Gastroesophageal sphincter (tissue), 4 donors: ENCODE measurements at regions not wholly inside any gene's neighbourhood (a gene's known extent, or its start where the extent isn't known, plus 50 kb on each side); places are given as distances from the start of the nearest gene placed in this dataset.

Experiments
- ATAC-seq: fragments of 150-250 bp; one replicate; pipeline ENCODE4 v1.9.1; 2016; ENCODE audit warnings: mild to moderate bottlenecking, moderate library complexity
- H3K27ac ChIP-seq, 4 donors: fragments of 200-600 bp; sonication (generic) in 3 of 4; 1 replicate in 3 of 4; 2 replicates in 1 of 4; pipeline ENCODE4 v1.5.1; 2016 to 2019
- H3K27me3 ChIP-seq: fragments of 200-600 bp; sonication (generic); one replicate; pipeline ENCODE4 v1.5.1; 2019
- H3K36me3 ChIP-seq, 2 donors: fragments of 200-600 bp; sonication (generic); one replicate each; pipeline ENCODE4 v1.5.1; 2019; ENCODE audit warnings: control low read depth in 1 of 2
- H3K4me1 ChIP-seq, 3 donors: fragments of 200-600 bp; sonication (generic); 1 replicate in 2 of 3; 2 replicates in 1 of 3; pipeline ENCODE4 v1.5.1; 2016 to 2019; ENCODE audit warnings: control low read depth in 2 of 3
- H3K4me3 ChIP-seq, 2 donors: fragments of 200-600 bp; sonication (generic); one replicate each; pipeline ENCODE4 v1.5.1; 2019; ENCODE audit warnings: mild to moderate bottlenecking in 1 of 2, moderate library complexity in 1 of 2
- H3K9me3 ChIP-seq, 3 donors: fragments of 200-600 bp; sonication (generic); one replicate each; pipeline ENCODE4 v1.5.1; 2017 to 2019; ENCODE audit warnings: control low read depth in 2 of 3
- CTCF ChIP-seq, 4 experiments: fragments of 200-600 bp in 2 of 4; fragments of 450-650 bp in 2 of 4; sonication (generic) in 1 of 4; IDR thresholded peaks; one replicate each; pipeline ENCODE4 v1.5.1; 2017 to 2019; ENCODE audit warnings: antibody characterized with exemption in 4 of 4, mild to moderate bottlenecking in 2 of 4, moderate library complexity in 2 of 4
- EP300 ChIP-seq: sonication (generic); formaldehyde crosslinking; IDR thresholded peaks from one replicate; pipeline ENCODE4 v1.6.1; 2017; ENCODE audit warnings: antibody characterized with exemption, mild to moderate bottlenecking
- POLR2A ChIP-seq, 2 donors: fragments of 450-650 bp; IDR thresholded peaks; one replicate each; pipeline ENCODE4 v1.6.1; 2017; ENCODE audit warnings: antibody characterized with exemption in 2 of 2, mild to moderate bottlenecking in 2 of 2, moderate library complexity in 1 of 2
- POLR2AphosphoS5 ChIP-seq: sonication (generic); formaldehyde crosslinking; IDR thresholded peaks from one replicate; pipeline ENCODE4 v1.6.1; 2017; ENCODE audit warnings: antibody characterized with exemption
- WGBS, 2 donors: methylation state at CpG; one replicate each; pipeline ENCODE4 v1.1.5; 2018; ENCODE audit warnings: low coverage in 1 of 2; 5-methylcytosine and 5-hydroxymethylcytosine counted together

- no peaks in the 10 kb centered on the region for H3K4me1 ChIP-seq
- WGBS, 2 donors, result 67% methylated on average over 2 of the region's 2 CpGs; no CpG with 5 or more reads in 1 of the 2 donors
Measured at GRCh38 chrX:82648062-82648461, 860.0 kb upstream of the POU3F4 start.

GRCh38 chrX:82649645-82650044, 858.4 kb upstream of the POU3F4 start:
- 50 to 78% methylated on average over 1 to 4 of the region's 5 CpGs for WGBS, 2 donors
- no peaks in the 10 kb centered on the region for H3K36me3 ChIP-seq
- H3K4me1 ChIP-seq, result no peaks in the 10 kb centered on the region
- TF ChIP-seq POLR2A (IDR thresholded peaks at IDR 0.05) (no peak), CTCF (IDR thresholded peaks at IDR 0.05) (no peak), EP300 (no peak), POLR2AphosphoS5 (no peak)
- H3K9me3 ChIP-seq, result no peaks in the 10 kb centered on the region
- no peak overlapping the region for H3K27ac ChIP-seq
- ATAC-seq, result no peak
- no peaks in the 10 kb centered on the region for H3K27me3 ChIP-seq
- no peak overlapping the region for H3K4me3 ChIP-seq

More at GRCh38 chrX:82648062-82648461, 860.0 kb upstream of the POU3F4 start:
- H3K27me3 ChIP-seq, result no peaks in the 10 kb centered on the region
- H3K36me3 ChIP-seq, result no peaks in the 10 kb centered on the region
- no peak for ATAC-seq
- no peak overlapping the region for H3K27ac ChIP-seq
- H3K9me3 ChIP-seq, result no peaks in the 10 kb centered on the region
- no peak overlapping the region for H3K4me3 ChIP-seq
- TF ChIP-seq CTCF (IDR thresholded peaks at IDR 0.05) (no peak), POLR2A (IDR thresholded peaks at IDR 0.05) (no peak), EP300 (no peak), POLR2AphosphoS5 (no peak)

- ATAC-seq, result no peak
- Histone ChIP-seq H3K36me3 (no peaks in the 10 kb centered on the region), H3K4me1 (no peaks in the 10 kb centered on the region), H3K9me3 (no peaks in the 10 kb centered on the region), H3K27me3 (no peaks in the 10 kb centered on the region), H3K27ac (no peak overlapping the region), H3K4me3 (no peak overlapping the region)
- TF ChIP-seq EP300 (no peak), POLR2AphosphoS5 (no peak), CTCF (IDR thresholded peaks at IDR 0.05) (no peak), POLR2A (IDR thresholded peaks at IDR 0.05) (no peak)
- 47 to 100% methylated on average over 1 to 3 of the region's 3 CpGs for WGBS, 2 donors
Measured at GRCh38 chrX:82658492-82658891, 849.6 kb upstream of the POU3F4 start.

GRCh38 chrX:82666355-82666754, 841.7 kb upstream of the POU3F4 start:
- Histone ChIP-seq H3K4me3 (no peak overlapping the region), H3K4me1 (no peaks in the 10 kb centered on the region), H3K36me3 (no peaks in the 10 kb centered on the region), H3K27ac (no peak overlapping the region), H3K9me3 (no peaks in the 10 kb centered on the region), H3K27me3 (no peaks in the 10 kb centered on the region)
- ATAC-seq, result no peak
- no peak for TF ChIP-seq CTCF (IDR thresholded peaks at IDR 0.05)
- TF ChIP-seq EP300, result no peak
- no peak for TF ChIP-seq POLR2A (IDR thresholded peaks at IDR 0.05)
- no peak for TF ChIP-seq POLR2AphosphoS5
- 39 to 40% methylated on average over 3 of the region's 3 CpGs for WGBS, 2 donors

GRCh38 chrX:82675104-82675503, 833.0 kb upstream of the POU3F4 start:
- no peak for ATAC-seq
- Histone ChIP-seq H3K27me3 (no peaks in the 10 kb centered on the region), H3K36me3 (no peaks in the 10 kb centered on the region), H3K4me1 (no peaks in the 10 kb centered on the region), H3K9me3 (no peaks in the 10 kb centered on the region), H3K27ac (no peak overlapping the region), H3K4me3 (no peak overlapping the region)
- TF ChIP-seq POLR2AphosphoS5, result no peak
